H9 (cell line): ENCODE measurements at regions not wholly inside any gene's neighbourhood (a gene's known extent, or its start where the extent isn't known, plus 50 kb on each side); places are given as distances from the start of the nearest gene placed in this dataset.
A peak's percentile ranks its signal among the peaks of the same experiment; 100 is the strongest.
"Not testable (repeated sequence)": the region's sequence is repeated elsewhere in the genome, so short reads cannot be mapped to it uniquely, and the experiment has no call there.

ENCODE experiments used
- DNase-seq: peaks from one replicate; pipeline ENCODE4 v3.0.0-alpha.2; 2017
- H2AFZ ChIP-seq: one replicate; pipeline ENCODE4 v1.6.1; 2013; ENCODE audit warnings: mild to moderate bottlenecking, low read length, control low read depth, moderate library complexity
- H2AK5ac ChIP-seq: 2 replicates; pipeline ENCODE4 v1.6.1; 2013; ENCODE audit warnings: low read length, control low read depth, mixed read lengths; ENCODE audit not compliant: insufficient read length
- H2BK120ac ChIP-seq: one replicate; pipeline ENCODE4 v1.6.1; 2013; ENCODE audit warnings: low read depth, mild to moderate bottlenecking, low read length, control low read depth, inconsistent platforms; ENCODE audit not compliant: poor library complexity, severe bottlenecking
- H2BK12ac ChIP-seq: 2 replicates; pipeline ENCODE4 v1.6.1; 2013; ENCODE audit warnings: low read length, control low read depth, mixed read lengths, low read depth; ENCODE audit not compliant: insufficient read length
- H2BK15ac ChIP-seq: 2 replicates; pipeline ENCODE4 v1.6.1; 2013; ENCODE audit warnings: low read depth, low read length, control low read depth
- H2BK20ac ChIP-seq: one replicate; pipeline ENCODE4 v1.6.1; 2013; ENCODE audit warnings: low read depth, mild to moderate bottlenecking, low read length, control low read depth, inconsistent platforms; ENCODE audit not compliant: poor library complexity, severe bottlenecking
- H2BK5ac ChIP-seq: 2 replicates; pipeline ENCODE4 v1.6.1; 2013; ENCODE audit warnings: low read length, control low read depth, mixed read lengths; ENCODE audit not compliant: insufficient read length
- H3K14ac ChIP-seq: 2 replicates; pipeline ENCODE4 v1.6.1; 2013; ENCODE audit warnings: low read length, control low read depth; ENCODE audit not compliant: insufficient read depth
- H3K18ac ChIP-seq: 2 replicates; pipeline ENCODE4 v1.6.1; 2013; ENCODE audit warnings: low read depth, mild to moderate bottlenecking, mixed read lengths, low read length, control low read depth; ENCODE audit not compliant: insufficient read length
- H3K23ac ChIP-seq: 2 replicates; pipeline ENCODE4 v1.6.1; 2013; ENCODE audit warnings: low read length, control low read depth, mixed read lengths, low read depth; ENCODE audit not compliant: insufficient read length
- H3K23me2 ChIP-seq: 2 replicates; pipeline ENCODE4 v1.6.1; 2013; ENCODE audit warnings: low read depth, mild to moderate bottlenecking, mixed read lengths, low read length, control low read depth; ENCODE audit not compliant: insufficient read length, poor library complexity, severe bottlenecking
- H3K27ac ChIP-seq: 2 replicates; pipeline ENCODE4 v1.5.1; 2013; ENCODE audit warnings: low read length, control low read depth, mixed read lengths, low read depth; ENCODE audit not compliant: insufficient read length
- H3K27me3 ChIP-seq: 2 replicates; pipeline ENCODE4 v1.6.1; 2013; ENCODE audit warnings: low read length, control low read depth, inconsistent platforms; ENCODE audit not compliant: insufficient read depth
- H3K4ac ChIP-seq: 2 replicates; pipeline ENCODE4 v1.6.1; 2013; ENCODE audit warnings: low read depth, mild to moderate bottlenecking, control low read depth, inconsistent platforms, low read length, moderate library complexity
- H3K4me1 ChIP-seq: 2 replicates; pipeline ENCODE4 v1.6.1; 2013; ENCODE audit warnings: low read length, control low read depth, inconsistent platforms; ENCODE audit not compliant: insufficient read depth
- H3K4me2 ChIP-seq: 2 replicates; pipeline ENCODE4 v1.6.1; 2013; ENCODE audit warnings: low read length, control low read depth, mixed read lengths; ENCODE audit not compliant: insufficient read length, insufficient read depth
- H3K56ac ChIP-seq: 2 replicates; pipeline ENCODE4 v1.6.1; 2013; ENCODE audit warnings: low read depth, mild to moderate bottlenecking, mixed read lengths, low read length, control low read depth; ENCODE audit not compliant: insufficient read length
- H3K79me1 ChIP-seq: 2 replicates; pipeline ENCODE4 v1.6.1; 2013; ENCODE audit warnings: low read depth, mild to moderate bottlenecking, moderate library complexity, low read length, control low read depth, inconsistent platforms; ENCODE audit not compliant: insufficient read depth, poor library complexity, severe bottlenecking
- H3K79me2 ChIP-seq: 2 replicates; pipeline ENCODE4 v1.6.1; 2013; ENCODE audit warnings: low read length, control low read depth, inconsistent platforms; ENCODE audit not compliant: insufficient read depth
- H3K9ac ChIP-seq: 2 replicates; pipeline ENCODE4 v1.6.1; 2013; ENCODE audit warnings: low read length, control low read depth, mixed read lengths; ENCODE audit not compliant: insufficient read length; ENCODE audit errors: extremely low read depth
- H3K9me3 ChIP-seq: one replicate; pipeline ENCODE4 v1.6.1; 2013; ENCODE audit warnings: low read depth, low read length, inconsistent platforms; ENCODE audit not compliant: control insufficient read depth
- H3T11ph ChIP-seq: one replicate; pipeline ENCODE4 v1.6.1; 2013; ENCODE audit warnings: mild to moderate bottlenecking, low read length, control low read depth, inconsistent platforms
- H4K20me1 ChIP-seq: one replicate; pipeline ENCODE4 v1.6.1; 2013; ENCODE audit not compliant: control insufficient read depth, insufficient read length, insufficient read depth
- H4K5ac ChIP-seq: 2 replicates; pipeline ENCODE4 v1.6.1; 2013; ENCODE audit warnings: low read depth, mild to moderate bottlenecking, mixed read lengths, low read length, control low read depth; ENCODE audit not compliant: insufficient read length
- H4K8ac ChIP-seq: replicated peaks from 2 replicates; pipeline ENCODE4 v1.6.1; 2013; ENCODE audit warnings: low read length, control low read depth, mixed read lengths, low read depth; ENCODE audit not compliant: insufficient read length
- H4K91ac ChIP-seq: 2 replicates; pipeline ENCODE4 v1.6.1; 2013; ENCODE audit warnings: low read depth, mild to moderate bottlenecking, moderate library complexity, mixed read lengths, low read length, control low read depth; ENCODE audit not compliant: insufficient read length
- H3K27ac Mint-ChIP-seq, 3 experiments: 2 replicates in 2 of 3; 3 replicates in 1 of 3; pipeline ENCODE4 v1.8.0; 2020 to 2021; ENCODE audit warnings: mixed read lengths in 3 of 3, mild to moderate bottlenecking in 1 of 3, moderate library complexity in 1 of 3
- H3K27me3 Mint-ChIP-seq: 2 replicates; pipeline ENCODE4 v1.8.0; 2021; ENCODE audit warnings: low read depth, mild to moderate bottlenecking, moderate library complexity, mixed read lengths
- H3K36me3 Mint-ChIP-seq, 3 experiments: 2 replicates in 2 of 3; 3 replicates in 1 of 3; pipeline ENCODE4 v1.8.0; 2020 to 2021; ENCODE audit warnings: low read depth in 3 of 3, mixed read lengths in 3 of 3; ENCODE audit not compliant: insufficient read depth in 1 of 3
- H3K4me1 Mint-ChIP-seq, 2 experiments: 2 replicates each; pipeline ENCODE4 v1.8.0; 2020; ENCODE audit warnings: mixed read lengths in 2 of 2
- H3K4me3 Mint-ChIP-seq, 2 experiments: 2 replicates in 1 of 2; 3 replicates in 1 of 2; pipeline ENCODE4 v1.8.0; 2020 to 2021; ENCODE audit warnings: mild to moderate bottlenecking in 2 of 2, mixed read lengths in 2 of 2, moderate library complexity in 1 of 2
- H3K9me3 Mint-ChIP-seq, 2 experiments: 2 replicates in 1 of 2; 3 replicates in 1 of 2; pipeline ENCODE4 v1.8.0; 2020; ENCODE audit warnings: mild to moderate bottlenecking in 2 of 2, mixed read lengths in 2 of 2, moderate library complexity in 1 of 2
- CTCF ChIP-seq: fragments of 200-600 bp; sonication (generic); conservative IDR thresholded peaks from 3 replicates; pipeline ENCODE4 v1.8.0; 2021; ENCODE audit warnings: antibody characterized with exemption, mild to moderate bottlenecking
- WGBS: extraction: QIAGEN DNeasy Blood & Tissue Kit; methylation state at CpG from one replicate; pipeline ENCODE4 v1.1.7; 2013; ENCODE audit warnings: missing lambda C conversion rate, low lambda C conversion rate, mixed read lengths; ENCODE audit not compliant: insufficient read length; ENCODE audit errors: extremely low coverage; 5-methylcytosine and 5-hydroxymethylcytosine counted together

- H4K8ac ChIP-seq = no peak overlapping the region
- no peak overlapping the region for H2AFZ ChIP-seq
- H3K27ac Mint-ChIP-seq = peak overlapping the region in 1 of 3 experiments; percentile 56; a peak in 2 of 7 replicates
- H2AK5ac ChIP-seq = no peak overlapping the region
- H3K23ac ChIP-seq = no peak overlapping the region
- no peaks in the 10 kb centered on the region for H3K9me3 Mint-ChIP-seq
- H3K56ac ChIP-seq = no peak overlapping the region
- no CpG with 5 or more reads among the region's 29 CpGs for WGBS
- no peak overlapping the region for H4K5ac ChIP-seq
- H3T11ph ChIP-seq = no peak overlapping the region
- no peak overlapping the region for H3K4me3 Mint-ChIP-seq
- H3K9me3 ChIP-seq = no peaks in the 10 kb centered on the region
- H2BK5ac ChIP-seq = no peak overlapping the region
- H2BK15ac ChIP-seq = no peak overlapping the region
- H3K14ac ChIP-seq = no peak overlapping the region
- H4K20me1 ChIP-seq = no peaks in the 10 kb centered on the region
- peaks cover 4% of the 10 kb centered on the region in 2 experiments; a peak in 2 of 4 replicates for H3K4me1 Mint-ChIP-seq
- no peaks in the 10 kb centered on the region for H3K23me2 ChIP-seq
- no peak overlapping the region for H2BK20ac ChIP-seq
- H3K79me2 ChIP-seq = peaks cover 2% of the 10 kb centered on the region; the same call in 1 of the 2 replicates
- no peak for TF ChIP-seq CTCF
- H3K4me1 ChIP-seq = no peaks in the 10 kb centered on the region
- H3K27ac ChIP-seq = no peak overlapping the region
- H3K27me3 ChIP-seq = no peaks in the 10 kb centered on the region
- no peak overlapping the region for H3K18ac ChIP-seq
- no peak overlapping the region for H2BK12ac ChIP-seq
- H3K4ac ChIP-seq = no peak overlapping the region
- H2BK120ac ChIP-seq = no peak overlapping the region
- peaks cover 2 to 10% (median 5%) of the 10 kb centered on the region in 3 experiments for H3K36me3 Mint-ChIP-seq
- H3K9ac ChIP-seq = no peak overlapping the region
- H3K4me2 ChIP-seq = no peak overlapping the region
- no peak overlapping the region for H4K91ac ChIP-seq
- H3K79me1 ChIP-seq = no peaks in the 10 kb centered on the region
- no peaks in the 10 kb centered on the region for H3K27me3 Mint-ChIP-seq
- peak; percentile 51 for DNase-seq
Observed at GRCh38 chr2:167715932-167716331, 531.5 kb downstream of the STK39 start.

GRCh38 chr2:167715498-167715897 lies 531.9 kb downstream of the STK39 start:
- not testable (repeated sequence) for H4K20me1 ChIP-seq, H3K79me2 ChIP-seq, H3T11ph ChIP-seq, H3K4ac ChIP-seq, H4K8ac ChIP-seq, H3K4me1 ChIP-seq, H3K27me3 ChIP-seq, H4K5ac ChIP-seq, H2BK120ac ChIP-seq, H3K23me2 ChIP-seq, H3K9me3 ChIP-seq, DNase-seq, H3K18ac ChIP-seq, H3K27ac ChIP-seq, H3K4me2 ChIP-seq, H3K4me1 Mint-ChIP-seq, H3K79me1 ChIP-seq, H3K14ac ChIP-seq, H3K56ac ChIP-seq, H3K4me3 Mint-ChIP-seq, H2BK5ac ChIP-seq, H2AFZ ChIP-seq, H4K91ac ChIP-seq, H3K27me3 Mint-ChIP-seq, H2BK12ac ChIP-seq, H2AK5ac ChIP-seq, H3K9ac ChIP-seq, H2BK20ac ChIP-seq, H2BK15ac ChIP-seq, H3K9me3 Mint-ChIP-seq, H3K23ac ChIP-seq
- peak overlapping the region in 1 of 3 experiments; percentile 56; a peak in 2 of 7 replicates for H3K27ac Mint-ChIP-seq
- peaks cover 2 to 10% (median 5%) of the 10 kb centered on the region in 3 experiments for H3K36me3 Mint-ChIP-seq
- WGBS = no CpG with 5 or more reads among the region's 4 CpGs
